DOHH2 (cell line): ENCODE measurements at regions not wholly inside any gene's neighbourhood (a gene's known extent, or its start where the extent isn't known, plus 50 kb on each side); places are given as distances from the start of the nearest gene placed in this dataset.

Experiments used
- CTCF ChIP-seq: fragments of 200-600 bp; sonication (generic); IDR thresholded peaks from one replicate; pipeline ENCODE4 v1.5.1; 2014; ENCODE audit warnings: antibody characterized with exemption, mild to moderate bottlenecking, low read depth, low read length; ENCODE audit not compliant: poor library complexity, severe bottlenecking
- EZH2phosphoT487 ChIP-seq: fragments of 200-600 bp; sonication (generic); IDR thresholded peaks from 2 replicates; pipeline ENCODE4 v1.6.1; 2017; ENCODE audit warnings: borderline replicate concordance, mild to moderate bottlenecking, antibody characterized with exemption, low read length, moderate library complexity, mixed read lengths

GRCh38 chr7:41566581-41566980, 136.3 kb downstream of the INHBA start:
- TF ChIP-seq CTCF (no peak), EZH2phosphoT487 (no peak)
